ENCODE measurements at regions not wholly inside any gene's neighbourhood (a gene's known extent, or its start where the extent isn't known, plus 50 kb on each side); places are given as distances from the start of the nearest gene placed in this dataset.

- in situ Hi-C loops (cut with HindIII; ENCODE audit: low sequenced_read_pairs), result no loop called here
Observed at GRCh38 chr3:127405791-127406190, 117.9 kb upstream of the PRR20G start.

- in situ Hi-C loops (cut with HindIII; ENCODE audit: low sequenced_read_pairs), result no loop called here
Observed at GRCh38 chr3:127405010-127405598, 117.3 kb upstream of the PRR20G start.

GRCh38 chr3:127404221-127405009, 116.6 kb upstream of the PRR20G start:
- in situ Hi-C loops (cut with HindIII; ENCODE audit: low sequenced_read_pairs), result no loop called here

- in situ Hi-C loops (cut with HindIII; ENCODE audit: low sequenced_read_pairs), result no loop called here
Observed at GRCh38 chr3:127403795-127404194, 115.9 kb upstream of the PRR20G start.

- in situ Hi-C loops (cut with HindIII; ENCODE audit: low sequenced_read_pairs), result no loop called here
Observed at GRCh38 chr3:127399154-127399553, 111.3 kb upstream of the PRR20G start.

DNA sequence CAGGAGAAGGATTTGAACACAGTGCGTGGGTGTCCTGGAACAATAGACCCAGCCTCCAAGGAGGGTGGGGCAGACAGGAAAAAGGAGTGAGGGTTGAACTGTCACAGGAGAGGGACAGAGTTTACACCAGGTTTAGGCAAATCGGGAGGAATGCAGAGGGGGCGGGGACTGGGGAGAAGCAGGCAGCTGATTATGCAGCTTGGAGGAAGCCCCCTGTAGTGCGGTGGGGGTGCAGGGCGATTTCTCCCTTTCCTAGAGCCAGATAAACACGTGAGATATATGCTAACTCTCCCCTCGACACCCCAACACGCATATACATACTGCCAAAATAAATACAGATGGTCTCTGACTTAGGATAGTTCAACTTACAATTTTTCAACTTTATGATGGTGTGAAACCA, 108.6 kb upstream of the PRR20G start:
- in situ Hi-C loops (cut with HindIII; ENCODE audit: low sequenced_read_pairs), result no loop called here

GRCh38 chr3:127395663-127396355, 108.0 kb upstream of the PRR20G start:
- in situ Hi-C loops (cut with HindIII; ENCODE audit: low sequenced_read_pairs), result no loop called here

DNA sequence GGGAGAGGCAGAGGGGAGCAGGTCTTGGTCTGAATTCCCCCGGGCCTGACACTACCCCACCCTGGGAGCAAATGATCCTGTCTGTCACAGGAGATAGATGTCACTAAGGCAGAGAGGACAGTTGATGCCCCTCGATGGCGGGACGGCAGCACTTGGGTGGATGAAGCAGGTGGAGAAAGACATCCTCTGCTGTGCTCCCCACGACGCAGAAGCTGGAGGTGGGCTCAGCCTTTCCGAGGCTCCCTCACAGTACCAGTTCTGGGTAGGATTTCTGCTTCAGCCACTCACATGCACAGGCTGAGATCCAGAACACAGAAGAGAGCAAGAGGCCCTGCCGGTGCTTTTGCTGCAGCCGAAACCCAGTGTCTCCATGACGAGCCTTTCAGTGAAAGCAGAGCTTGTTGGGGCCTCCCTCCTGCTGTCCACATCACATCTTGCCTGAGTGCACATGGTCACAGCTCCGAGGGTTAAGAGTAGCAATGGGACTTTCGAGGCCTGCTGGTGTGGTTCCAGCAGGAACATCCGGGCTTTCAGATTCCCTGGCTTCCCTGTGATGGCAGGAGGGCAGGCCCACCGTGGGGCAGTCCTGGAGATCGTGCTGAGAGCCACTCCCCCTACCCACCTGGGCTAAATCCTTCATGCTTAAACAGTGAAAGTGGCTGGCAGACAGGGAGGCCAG, 107.3 kb upstream of the PRR20G start:
- in situ Hi-C loops (cut with HindIII; ENCODE audit: low sequenced_read_pairs), result no loop called here

GRCh38 chr3:127394031-127394430, 106.2 kb upstream of the PRR20G start:
- in situ Hi-C loops (cut with HindIII; ENCODE audit: low sequenced_read_pairs), result no loop called here

DNA sequence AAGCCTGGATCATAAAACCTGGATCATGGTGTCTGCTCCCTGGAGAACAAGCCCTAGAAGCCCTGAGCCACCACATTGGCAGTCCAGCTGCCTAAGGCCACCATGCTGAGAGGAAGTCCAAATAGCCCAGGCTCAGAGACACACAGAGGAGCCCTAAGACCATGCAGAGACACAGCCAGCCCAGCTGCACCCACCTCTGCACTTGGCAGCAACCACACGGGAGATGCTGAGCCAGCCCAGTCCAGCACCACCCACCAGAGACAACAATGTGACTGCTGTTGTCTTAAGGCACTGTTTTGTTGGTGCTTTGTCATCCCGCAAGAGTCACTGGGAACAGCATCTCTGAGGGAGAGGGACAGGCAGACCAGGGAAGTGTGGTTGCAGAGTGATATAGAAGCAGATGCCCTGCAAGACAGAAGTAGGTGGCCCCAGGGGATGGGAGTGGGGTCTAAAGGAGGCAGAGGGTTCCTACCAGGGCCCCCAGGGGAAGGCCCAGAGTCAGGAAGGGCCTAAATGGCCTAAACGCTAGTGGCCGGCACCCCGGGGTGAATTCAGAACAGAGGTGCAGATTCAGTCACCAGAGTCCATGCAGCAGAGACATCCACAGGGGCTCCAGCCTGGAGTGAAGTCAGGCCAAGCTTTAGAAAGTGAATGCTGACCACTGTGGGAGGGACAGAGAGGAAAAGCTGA, 105.4 kb upstream of the PRR20G start:
- in situ Hi-C loops (cut with HindIII; ENCODE audit: low sequenced_read_pairs), result no loop called here

DNA sequence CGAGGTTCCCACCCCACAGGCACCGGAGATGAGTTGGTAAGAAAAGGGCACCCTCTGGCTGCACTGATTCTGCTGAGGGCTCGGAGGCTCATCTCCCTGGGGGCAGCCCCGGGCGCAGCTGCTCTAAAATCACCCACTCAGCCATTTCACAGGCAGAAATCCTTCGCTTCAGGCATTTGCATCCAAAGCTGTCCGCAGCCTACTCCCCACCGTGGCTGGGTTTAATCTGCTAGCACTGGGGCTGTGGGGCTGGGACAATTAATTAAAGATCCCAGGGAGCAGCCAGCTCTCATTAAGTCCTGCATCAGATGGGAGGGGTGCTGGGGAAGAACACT, 104.3 kb upstream of the PRR20G start:
- in situ Hi-C loops (cut with HindIII; ENCODE audit: low sequenced_read_pairs), result no loop called here

DNA sequence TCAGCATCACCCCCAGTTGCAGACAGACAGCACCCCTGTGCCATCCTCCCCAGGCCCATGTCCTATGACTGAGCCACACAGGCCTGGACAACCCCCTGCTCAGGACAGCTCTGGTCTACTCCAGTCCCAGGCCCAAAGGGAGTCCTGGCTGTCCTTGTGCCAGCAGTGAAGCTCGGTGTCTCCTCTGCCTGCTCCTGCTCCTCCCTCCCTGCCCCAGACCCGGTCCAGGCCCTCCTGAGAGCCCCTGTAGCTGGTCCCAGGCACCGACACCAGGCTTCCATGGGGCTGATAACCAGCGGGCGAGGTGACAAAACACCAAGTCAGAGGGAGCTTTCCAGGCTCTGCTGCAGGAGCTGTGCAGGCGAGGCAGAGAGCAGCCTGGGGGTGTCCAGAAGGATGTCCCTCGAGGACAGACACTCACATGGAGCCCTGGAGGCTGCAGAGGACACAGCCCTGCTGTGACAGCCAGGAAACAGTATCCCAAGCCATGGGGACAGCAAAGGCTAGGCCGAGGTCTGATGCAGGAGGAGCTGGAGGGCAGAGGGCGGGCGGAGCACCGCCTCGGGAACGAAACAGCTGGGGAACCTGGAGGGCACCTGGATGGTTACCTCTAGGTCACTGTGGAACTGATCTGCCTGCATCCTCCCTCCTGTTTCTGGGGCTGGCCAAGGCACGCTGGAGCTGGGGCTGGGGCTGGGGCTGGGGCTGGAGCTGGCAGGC, 103.8 kb upstream of the PRR20G start:
- in situ Hi-C loops (cut with HindIII; ENCODE audit: low sequenced_read_pairs), result no loop called here

DNA sequence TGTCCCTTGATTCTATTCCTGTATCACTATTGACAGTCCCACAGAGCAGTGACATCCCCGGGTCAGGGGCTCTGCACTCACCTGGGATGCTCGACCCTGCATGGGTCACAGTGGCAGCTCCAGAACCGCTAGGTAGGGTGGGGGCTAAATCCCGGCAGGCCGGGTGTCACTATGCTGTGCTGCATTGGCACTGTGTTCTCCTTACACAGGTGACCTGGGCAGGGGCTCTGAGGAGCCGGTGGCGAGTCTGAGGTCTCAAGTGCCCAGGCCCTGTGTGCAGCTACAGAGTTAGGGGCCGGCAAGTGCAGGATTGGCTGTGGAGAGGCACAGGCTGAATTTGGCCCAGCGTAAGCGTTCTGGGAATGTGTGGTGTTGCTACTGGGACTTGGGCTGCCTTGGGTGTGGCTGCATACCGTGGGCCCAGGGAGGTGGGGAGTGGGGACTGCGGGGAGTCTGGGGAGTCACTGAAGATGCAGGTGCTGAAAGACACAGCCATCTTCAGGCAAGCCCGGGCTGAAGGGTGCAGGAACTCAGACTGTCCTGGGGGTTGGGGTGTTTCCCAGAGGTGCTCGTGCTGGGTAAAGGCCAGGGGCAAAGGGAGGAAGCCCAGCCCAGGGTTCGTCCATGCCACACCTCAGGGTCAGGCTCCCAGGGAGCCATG, 102.6 kb upstream of the PRR20G start:
- in situ Hi-C loops (cut with HindIII; ENCODE audit: low sequenced_read_pairs), result no loop called here

DNA sequence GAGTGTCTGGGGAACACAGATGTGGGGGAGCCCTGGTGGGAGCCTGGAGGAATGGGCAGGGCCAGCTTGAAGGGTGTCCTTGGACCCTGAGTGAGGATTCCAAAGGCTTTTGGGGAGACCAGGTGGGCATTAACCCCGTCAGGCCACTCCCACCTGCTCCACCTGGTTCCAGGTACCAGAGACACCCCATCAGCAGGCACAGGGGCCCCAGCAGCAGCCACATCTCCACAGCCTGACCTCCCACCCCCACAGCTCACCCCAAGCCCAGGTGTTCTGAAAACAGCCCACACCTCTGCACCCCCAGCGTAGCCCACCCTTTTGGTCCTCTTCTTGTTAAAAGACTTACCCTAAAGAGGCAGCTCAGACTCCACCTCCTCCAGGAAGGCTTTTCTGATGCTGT, 102.1 kb upstream of the PRR20G start:
- in situ Hi-C loops (cut with HindIII; ENCODE audit: low sequenced_read_pairs), result no loop called here

DNA sequence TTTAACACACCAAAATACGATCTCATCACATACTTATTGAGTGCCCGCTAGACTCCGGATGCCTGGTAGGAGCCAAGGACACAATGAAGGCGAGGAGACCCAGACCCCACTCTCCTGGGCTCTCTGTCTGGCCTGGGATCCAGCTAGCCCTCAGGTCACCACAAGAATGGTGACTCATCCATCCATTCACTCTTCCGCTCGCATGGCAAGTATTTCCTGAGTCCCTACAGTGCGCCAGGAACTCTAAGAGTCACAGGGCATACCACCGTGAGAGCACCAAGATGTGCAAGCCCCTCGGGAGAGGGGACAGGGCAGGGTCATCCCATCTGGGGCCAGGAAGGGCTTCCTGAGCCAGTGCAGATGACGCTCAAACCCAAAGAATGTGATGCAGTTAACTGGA, 101.6 kb upstream of the PRR20G start:
- in situ Hi-C loops (cut with HindIII; ENCODE audit: low sequenced_read_pairs), result no loop called here

DNA sequence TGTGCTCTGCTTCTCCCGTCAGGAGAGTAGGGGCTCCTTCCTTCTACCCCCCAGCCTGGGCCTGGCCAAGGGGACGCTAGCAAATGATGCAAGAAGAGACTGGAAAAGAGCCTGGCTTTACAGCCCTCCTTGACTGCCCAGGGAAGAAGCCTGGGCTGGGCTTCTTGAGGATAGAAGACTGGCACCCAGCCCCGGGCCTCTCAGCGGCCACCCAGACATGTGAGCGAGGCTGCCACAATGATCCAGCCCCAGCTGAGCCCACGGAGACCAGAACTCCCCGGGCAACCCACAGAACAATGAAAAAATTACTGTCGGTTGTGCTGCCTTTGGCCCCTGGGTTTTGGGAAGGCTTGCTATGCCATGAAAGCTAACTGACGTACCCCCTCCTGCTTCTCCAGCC, 100.6 kb upstream of the PRR20G start:
- in situ Hi-C loops (cut with HindIII; ENCODE audit: low sequenced_read_pairs), result no loop called here

DNA sequence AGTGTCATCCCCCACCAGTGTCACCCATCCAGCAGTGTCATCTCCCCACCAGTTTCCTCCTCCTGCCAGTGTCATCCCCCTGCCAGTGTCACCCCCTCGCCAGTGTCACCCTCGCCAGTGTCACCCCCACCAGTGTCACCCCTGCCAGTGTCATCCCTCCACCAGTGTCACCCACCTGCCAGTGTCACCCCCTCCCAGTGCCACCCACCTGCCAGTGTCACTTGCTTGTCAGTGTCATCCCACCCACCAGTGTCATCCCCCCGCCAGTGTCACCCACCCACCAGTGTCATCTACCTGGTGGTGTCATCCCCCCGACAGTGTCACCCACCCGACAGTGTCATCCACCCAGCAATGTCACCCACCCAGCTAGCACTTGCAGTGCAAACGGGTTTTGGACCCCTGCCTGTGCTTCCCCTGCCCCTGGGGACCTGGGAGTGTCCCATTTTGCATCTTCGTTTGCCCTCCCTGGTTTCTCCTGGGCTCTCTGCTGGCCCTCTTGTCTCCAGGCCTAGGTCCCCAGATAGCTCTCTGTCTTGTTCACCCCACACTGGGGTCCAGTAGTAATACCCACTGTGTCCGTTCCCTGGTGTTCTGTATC, 99.8 kb upstream of the PRR20G start:
- in situ Hi-C loops (cut with HindIII; ENCODE audit: low sequenced_read_pairs), result no loop called here

DNA sequence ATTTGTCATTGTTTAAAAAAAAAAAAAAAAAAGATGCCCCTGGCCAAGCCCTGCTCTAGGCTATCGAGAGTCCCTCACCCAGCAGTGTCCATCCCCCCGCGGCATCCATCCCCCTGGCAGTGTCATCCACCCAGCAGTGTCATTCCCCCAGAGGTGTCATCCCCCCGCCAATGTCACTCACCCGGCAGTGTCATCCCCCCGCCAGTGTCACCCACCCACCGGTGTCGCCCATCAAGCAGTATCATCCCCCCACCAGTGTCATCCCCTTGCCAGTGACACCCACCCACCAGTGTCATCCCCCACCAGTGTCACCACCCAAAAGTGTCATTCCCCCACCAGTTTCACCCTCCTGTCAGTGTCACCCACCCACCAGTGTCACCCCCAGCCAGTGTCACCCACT, 99.3 kb upstream of the PRR20G start:
- in situ Hi-C loops (cut with HindIII; ENCODE audit: low sequenced_read_pairs), result no loop called here

DNA sequence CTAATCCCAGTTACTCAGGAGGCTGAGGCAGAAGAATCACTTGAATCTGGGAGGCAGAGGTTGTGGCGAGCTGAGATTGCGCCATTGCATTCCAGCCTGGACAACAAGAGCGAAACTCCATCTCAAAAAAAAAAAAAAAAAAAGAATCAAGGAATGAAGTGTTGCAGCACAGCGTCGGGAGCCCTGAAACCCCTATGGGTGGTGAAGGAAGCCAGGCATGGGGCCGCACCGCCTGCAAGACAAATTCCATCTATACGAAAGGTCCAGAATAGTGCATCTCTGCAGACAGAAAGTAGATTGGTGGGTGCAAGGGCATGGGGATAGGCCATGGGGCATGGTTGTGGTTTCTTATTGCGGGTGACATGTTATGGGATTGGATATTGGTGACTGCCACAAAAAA, 98.6 kb upstream of the PRR20G start:
- in situ Hi-C loops (cut with HindIII; ENCODE audit: low sequenced_read_pairs), result no loop called here

- in situ Hi-C loops (cut with HindIII; ENCODE audit: low sequenced_read_pairs), result no loop called here
Observed at GRCh38 chr3:127385540-127385870, 97.7 kb upstream of the PRR20G start.

All from DLD1 (cell line).